Nephron progenitor cell (in vitro differentiated cells): ENCODE measurements at regions not wholly inside any gene's neighbourhood (a gene's known extent, or its start where the extent isn't known, plus 50 kb on each side); places are given as distances from the start of the nearest gene placed in this dataset.

ENCODE experiments used
- DNase-seq: peaks from one replicate; pipeline ENCODE4 v3.0.0; 2021
- H3K27ac Mint-ChIP-seq: 2 replicates; pipeline ENCODE4 v1.8.0; 2021; ENCODE audit warnings: mild to moderate bottlenecking, moderate library complexity, mixed read lengths
- H3K27me3 Mint-ChIP-seq: 2 replicates; pipeline ENCODE4 v1.8.0; 2021; ENCODE audit warnings: mild to moderate bottlenecking, low read depth, mixed read lengths; ENCODE audit not compliant: poor library complexity
- H3K36me3 Mint-ChIP-seq: 2 replicates; pipeline ENCODE4 v1.8.0; 2021; ENCODE audit warnings: low read depth, mixed read lengths
- H3K4me1 Mint-ChIP-seq: 2 replicates; pipeline ENCODE4 v1.8.0; 2021; ENCODE audit warnings: mixed read lengths
- H3K4me3 Mint-ChIP-seq: 2 replicates; pipeline ENCODE4 v1.8.0; 2021; ENCODE audit warnings: mild to moderate bottlenecking, moderate library complexity, mixed read lengths
- H3K9me3 Mint-ChIP-seq: 2 replicates; pipeline ENCODE4 v1.8.0; 2021; ENCODE audit warnings: mild to moderate bottlenecking, moderate library complexity, mixed read lengths
- TF ChIP-seq, protein P1 (sequence below): fragments of 200-600 bp; sonication (generic); IDR thresholded peaks from 2 replicates; pipeline ENCODE4 v1.5.0; 2021; ENCODE audit warnings: antibody characterized with exemption

GRCh38 chr2:207413376-207413907 lies 116.3 kb upstream of the CREB1 start:
- no peak overlapping the region for H3K4me3 Mint-ChIP-seq
- DNase-seq = no peak
- TF ChIP-seq, protein P1, sequence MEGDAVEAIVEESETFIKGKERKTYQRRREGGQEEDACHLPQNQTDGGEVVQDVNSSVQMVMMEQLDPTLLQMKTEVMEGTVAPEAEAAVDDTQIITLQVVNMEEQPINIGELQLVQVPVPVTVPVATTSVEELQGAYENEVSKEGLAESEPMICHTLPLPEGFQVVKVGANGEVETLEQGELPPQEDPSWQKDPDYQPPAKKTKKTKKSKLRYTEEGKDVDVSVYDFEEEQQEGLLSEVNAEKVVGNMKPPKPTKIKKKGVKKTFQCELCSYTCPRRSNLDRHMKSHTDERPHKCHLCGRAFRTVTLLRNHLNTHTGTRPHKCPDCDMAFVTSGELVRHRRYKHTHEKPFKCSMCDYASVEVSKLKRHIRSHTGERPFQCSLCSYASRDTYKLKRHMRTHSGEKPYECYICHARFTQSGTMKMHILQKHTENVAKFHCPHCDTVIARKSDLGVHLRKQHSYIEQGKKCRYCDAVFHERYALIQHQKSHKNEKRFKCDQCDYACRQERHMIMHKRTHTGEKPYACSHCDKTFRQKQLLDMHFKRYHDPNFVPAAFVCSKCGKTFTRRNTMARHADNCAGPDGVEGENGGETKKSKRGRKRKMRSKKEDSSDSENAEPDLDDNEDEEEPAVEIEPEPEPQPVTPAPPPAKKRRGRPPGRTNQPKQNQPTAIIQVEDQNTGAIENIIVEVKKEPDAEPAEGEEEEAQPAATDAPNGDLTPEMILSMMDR = no peak
- H3K27me3 Mint-ChIP-seq = peaks cover 11% of the 10 kb centered on the region
- H3K4me1 Mint-ChIP-seq = peaks cover 42% of the 10 kb centered on the region
- no peak overlapping the region for H3K27ac Mint-ChIP-seq
- H3K9me3 Mint-ChIP-seq = no peaks in the 10 kb centered on the region
- H3K36me3 Mint-ChIP-seq = no peaks in the 10 kb centered on the region

GRCh38 chr2:207416111-207416510 lies 113.7 kb upstream of the CREB1 start:
- Mint-ChIP-seq H3K36me3 (no peaks in the 10 kb centered on the region), H3K27ac (no peak overlapping the region), H3K4me1 (peaks cover 23% of the 10 kb centered on the region), H3K9me3 (no peaks in the 10 kb centered on the region), H3K27me3 (peaks cover 11% of the 10 kb centered on the region), H3K4me3 (no peak overlapping the region)
- TF ChIP-seq, protein P1 = no peak
- no peak for DNase-seq

- TF ChIP-seq, protein P1 = no peak
- H3K9me3 Mint-ChIP-seq = no peaks in the 10 kb centered on the region
- no peaks in the 10 kb centered on the region for H3K36me3 Mint-ChIP-seq
- no peak overlapping the region for H3K27ac Mint-ChIP-seq
- peaks cover 11% of the 10 kb centered on the region for H3K27me3 Mint-ChIP-seq
- no peak overlapping the region for H3K4me3 Mint-ChIP-seq
- peaks cover 23% of the 10 kb centered on the region for H3K4me1 Mint-ChIP-seq
- DNase-seq = no peak
These were observed 112.9 kb upstream of the CREB1 start for GRCh38 chr2:207416900-207417299.

DNA sequence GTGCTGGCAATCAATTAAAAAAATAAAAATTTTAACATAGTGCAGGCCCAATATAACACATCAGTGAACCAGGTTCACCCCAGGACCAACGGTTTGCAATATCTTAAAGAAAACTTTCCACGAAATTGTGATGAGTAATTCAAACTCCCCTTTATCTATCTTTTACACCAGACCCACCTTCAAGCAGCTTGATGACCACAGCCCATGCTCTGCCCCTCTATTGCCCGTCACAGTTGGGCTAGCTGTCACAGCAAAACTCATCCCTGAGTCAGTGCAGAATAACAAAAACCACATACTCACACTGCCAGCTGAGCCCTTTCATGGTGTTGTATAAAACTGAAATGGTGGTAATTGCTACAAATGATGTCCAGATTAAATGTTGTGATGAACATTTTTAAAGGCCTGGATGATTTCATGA lies 112.5 kb upstream of the CREB1 start:
- no peaks in the 10 kb centered on the region for H3K36me3 Mint-ChIP-seq
- no peak for DNase-seq
- no peak overlapping the region for H3K4me3 Mint-ChIP-seq
- peaks cover 11% of the 10 kb centered on the region for H3K27me3 Mint-ChIP-seq
- peaks cover 21% of the 10 kb centered on the region for H3K4me1 Mint-ChIP-seq
- H3K9me3 Mint-ChIP-seq = no peaks in the 10 kb centered on the region
- TF ChIP-seq, protein P1 = no peak
- no peak overlapping the region for H3K27ac Mint-ChIP-seq

GRCh38 chr2:207418419-207418818 lies 111.3 kb upstream of the CREB1 start:
- Mint-ChIP-seq H3K36me3 (no peaks in the 10 kb centered on the region), H3K27ac (no peak overlapping the region), H3K4me3 (no peak overlapping the region), H3K9me3 (no peaks in the 10 kb centered on the region), H3K27me3 (peaks cover 14% of the 10 kb centered on the region), H3K4me1 (peaks cover 13% of the 10 kb centered on the region)
- TF ChIP-seq, protein P1 = no peak
- DNase-seq = no peak

DNA sequence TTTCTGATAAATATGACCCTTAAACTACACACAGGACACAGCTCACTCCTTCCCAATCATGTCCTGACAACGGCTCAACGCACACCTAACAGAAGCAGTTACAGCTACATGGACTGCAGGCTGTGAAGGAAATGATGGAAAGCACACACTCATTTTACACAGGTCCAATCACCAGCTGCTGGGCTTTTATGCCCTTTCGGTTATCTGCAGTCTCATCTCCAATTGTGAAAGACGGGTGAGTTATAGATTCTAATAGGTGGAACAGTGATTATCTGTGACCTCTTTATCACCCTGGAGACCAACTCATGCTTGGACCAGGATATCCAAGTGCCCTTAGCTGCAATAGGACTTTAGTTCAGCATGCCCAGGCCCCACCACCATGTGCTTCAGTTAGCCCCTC lies 110.4 kb upstream of the CREB1 start:
- TF ChIP-seq, protein P1 = no peak
- Mint-ChIP-seq H3K4me1 (peaks cover 13% of the 10 kb centered on the region), H3K4me3 (no peak overlapping the region), H3K9me3 (no peaks in the 10 kb centered on the region), H3K36me3 (no peaks in the 10 kb centered on the region), H3K27me3 (peaks cover 14% of the 10 kb centered on the region), H3K27ac (no peak overlapping the region)
- no peak for DNase-seq
